RWPE1 (cell line): ENCODE measurements at regions not wholly inside any gene's neighbourhood (a gene's known extent, or its start where the extent isn't known, plus 50 kb on each side); places are given as distances from the start of the nearest gene placed in this dataset.

Experiments
- CTCF ChIA-PET: fragments of 350-600 bp; sonication (Branson Sonifier 250); formaldehyde crosslinking; extraction: SDS; loops from one replicate; lab custom pipeline; 2021; lab: Yijun Ruan, JAX
- POLR2A ChIA-PET: fragments of 400-600 bp; formaldehyde crosslinking; extraction: SDS; loops from one replicate; lab custom pipeline; 2020; ENCODE audit warnings: antibody characterized with exemption; ENCODE audit not compliant: low non-redundant PET; lab: Yijun Ruan, JAX
- DNase-seq: peaks from one replicate; pipeline ENCODE4 v3.0.0; 2012; ENCODE audit warnings: low spot score
- H3K27ac ChIP-seq: fragments of 450-650 bp; 2 replicates; pipeline ENCODE4 v1.5.1; 2017
- CTCF ChIP-seq: fragments of 450-650 bp; conservative IDR thresholded peaks from 2 replicates; pipeline ENCODE4 v1.5.1; 2017; ENCODE audit warnings: low read depth, mild to moderate bottlenecking

GRCh38 chr2:58862244-58862643 lies 621.1 kb upstream of the FANCL start:
- no peak overlapping the region for H3K27ac ChIP-seq
- CTCF ChIA-PET: no interaction called here
- no peak for DNase-seq
- POLR2A ChIA-PET: no interaction called here
- TF ChIP-seq CTCF: no peak

- no peak for DNase-seq
- TF ChIP-seq CTCF: no peak
- POLR2A ChIA-PET: no interaction called here
- H3K27ac ChIP-seq: no peak overlapping the region
- CTCF ChIA-PET: no interaction called here
Measured at GRCh38 chr2:58860586-58860985, 619.5 kb upstream of the FANCL start.

- POLR2A ChIA-PET: no interaction called here
- no peak overlapping the region for H3K27ac ChIP-seq
- TF ChIP-seq CTCF: no peak
- DNase-seq: no peak
- CTCF ChIA-PET: interaction anchor here (0.5 kb wide), 1 partner anchor 10 kb away, joined by 3 read pairs; no protein-coding TSS in a partner anchor
Measured at GRCh38 chr2:58856100-58856499, 615.0 kb upstream of the FANCL start.

GRCh38 chr2:58853420-58853819 lies 612.3 kb upstream of the FANCL start:
- DNase-seq: no peak
- no peak overlapping the region for H3K27ac ChIP-seq
- POLR2A ChIA-PET: no interaction called here
- CTCF ChIA-PET: no interaction called here
- no peak for TF ChIP-seq CTCF

GRCh38 chr2:58852905-58853304 lies 611.8 kb upstream of the FANCL start:
- CTCF ChIA-PET: no interaction called here
- POLR2A ChIA-PET: no interaction called here
- no peak for TF ChIP-seq CTCF
- DNase-seq: no peak
- no peak overlapping the region for H3K27ac ChIP-seq

GRCh38 chr2:58852243-58852642 lies 611.1 kb upstream of the FANCL start:
- TF ChIP-seq CTCF: no peak
- H3K27ac ChIP-seq: no peak overlapping the region
- DNase-seq: no peak
- POLR2A ChIA-PET: no interaction called here
- CTCF ChIA-PET: no interaction called here

- DNase-seq: no peak
- no peak overlapping the region for H3K27ac ChIP-seq
- TF ChIP-seq CTCF: no peak
- ChIA-PET POLR2A (no interaction called here), CTCF (no interaction called here)
Measured at GRCh38 chr2:58851598-58851997, 610.5 kb upstream of the FANCL start.
